ENCODE measurements at regions not wholly inside any gene's neighbourhood (a gene's known extent, or its start where the extent isn't known, plus 50 kb on each side); places are given as distances from the start of the nearest gene placed in this dataset.

DNA sequence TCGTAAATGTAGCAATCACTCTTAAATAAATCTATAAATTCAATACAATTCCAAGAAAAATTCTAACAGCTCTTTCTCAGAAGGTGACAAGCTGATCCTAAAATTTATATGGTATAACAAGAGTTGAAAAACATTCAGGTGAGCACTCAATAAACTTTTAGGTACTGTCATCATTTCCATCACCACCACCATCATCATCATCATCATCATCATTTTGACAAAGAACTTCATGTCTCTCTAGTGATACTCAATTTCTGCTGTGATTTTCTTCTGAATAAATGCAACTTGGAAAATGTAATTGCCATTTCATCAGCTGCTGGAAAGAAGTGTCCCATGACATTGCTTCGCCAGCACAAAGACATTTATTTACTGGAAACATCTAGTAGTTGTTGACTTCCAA lies 222.9 kb upstream of the IRX5 start:
- no CpG with 5 or more reads among the region's 2 CpGs for WGBS (ENCODE audit: insufficient coverage, insufficient read length)
- no peaks in the 10 kb centered on the region for H3K36me3 ChIP-seq (ENCODE audit: control insufficient read depth, insufficient read depth, low read length)
- no peak for DNase-seq (ENCODE audit: low read depth, low spot score)
- H3K27me3 ChIP-seq (ENCODE audit: control insufficient read depth, insufficient read depth, low read length) = no peaks in the 10 kb centered on the region
- no peak overlapping the region for H3K27ac ChIP-seq (ENCODE audit: low read length)
- H3K4me1 ChIP-seq (ENCODE audit: control insufficient read depth, insufficient read depth, low read length) = no peaks in the 10 kb centered on the region; the same call in 1 of the 2 replicates
- H3K9me3 ChIP-seq (ENCODE audit: control insufficient read depth, insufficient read depth, low read length) = no peaks in the 10 kb centered on the region
- H3K4me3 ChIP-seq (ENCODE audit: low read length) = no peak overlapping the region

DNA sequence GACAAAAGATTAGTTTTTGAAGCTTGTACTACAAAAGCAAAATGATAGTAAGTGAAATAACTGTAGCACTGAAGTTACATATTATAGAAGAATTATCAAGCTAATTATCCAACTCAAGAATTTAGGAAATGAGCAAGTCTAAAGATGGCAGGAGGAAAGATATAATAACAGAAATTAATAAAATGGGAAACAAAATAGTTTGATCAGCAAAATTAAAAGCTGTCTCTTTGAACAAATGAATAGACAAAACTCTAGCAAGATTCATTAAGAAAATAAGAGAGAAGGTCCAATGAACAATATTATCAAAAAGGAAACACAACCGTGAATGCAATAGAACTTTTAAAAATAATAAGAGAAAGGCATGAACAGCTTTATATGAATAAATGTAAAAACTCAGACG lies 224.3 kb upstream of the IRX5 start:
- no peak overlapping the region for H3K27ac ChIP-seq (ENCODE audit: low read length)
- H3K9me3 ChIP-seq (ENCODE audit: control insufficient read depth, insufficient read depth, low read length) = no peaks in the 10 kb centered on the region
- H3K4me1 ChIP-seq (ENCODE audit: control insufficient read depth, insufficient read depth, low read length) = no peaks in the 10 kb centered on the region
- no CpG with 5 or more reads among the region's 2 CpGs for WGBS (ENCODE audit: insufficient coverage, insufficient read length)
- H3K4me3 ChIP-seq (ENCODE audit: low read length) = no peak overlapping the region
- no peak for DNase-seq (ENCODE audit: low read depth, low spot score)
- no peaks in the 10 kb centered on the region for H3K36me3 ChIP-seq (ENCODE audit: control insufficient read depth, insufficient read depth, low read length)
- H3K27me3 ChIP-seq (ENCODE audit: control insufficient read depth, insufficient read depth, low read length) = no peaks in the 10 kb centered on the region

DNA sequence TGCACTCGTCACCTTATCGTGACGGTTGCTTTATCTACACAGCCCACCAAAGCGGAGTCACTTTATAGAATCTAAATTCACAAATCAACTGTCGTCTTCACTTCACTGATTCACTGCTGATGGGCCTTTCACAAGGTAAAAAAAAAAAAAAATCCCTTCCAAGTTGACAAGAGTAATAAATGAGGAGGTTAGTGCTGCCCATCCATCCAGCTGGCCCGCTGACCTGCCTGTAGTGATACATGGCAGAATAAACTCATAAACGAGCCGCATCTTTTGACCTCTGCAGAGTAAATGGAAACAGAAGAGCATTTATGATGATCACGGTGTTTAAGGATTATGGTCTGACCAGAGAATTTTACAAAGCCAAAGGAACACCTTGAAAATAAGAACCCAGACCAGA lies 227.3 kb upstream of the IRX5 start:
- no CpG with 5 or more reads among the region's 9 CpGs for WGBS (ENCODE audit: insufficient coverage, insufficient read length)
- H3K4me3 ChIP-seq (ENCODE audit: low read length) = no peak overlapping the region
- H3K27ac ChIP-seq (ENCODE audit: low read length) = no peak overlapping the region

DNA sequence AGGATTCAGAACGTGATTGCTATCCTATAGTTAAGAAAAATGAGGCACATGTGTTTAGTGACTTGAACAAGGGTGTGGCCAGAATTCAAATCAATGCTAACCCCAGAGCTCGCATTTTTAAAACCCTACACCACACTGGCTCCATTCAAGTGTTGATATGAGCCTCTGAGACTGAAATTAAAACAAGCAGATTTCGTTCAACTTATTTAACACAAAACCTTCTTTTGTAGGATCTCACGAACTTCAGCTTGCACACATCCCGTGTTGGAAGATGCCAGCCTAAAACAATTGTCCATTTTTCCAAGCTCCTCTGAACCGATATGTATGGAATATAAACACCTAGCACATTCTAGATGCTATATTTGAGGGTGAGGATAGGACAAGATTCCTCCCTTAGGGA lies 231.0 kb upstream of the IRX5 start:
- Histone ChIP-seq H3K9me3 (ENCODE audit: control insufficient read depth, insufficient read depth, low read length) (no peaks in the 10 kb centered on the region), H3K27ac (ENCODE audit: low read length) (no peak overlapping the region), H3K36me3 (ENCODE audit: control insufficient read depth, insufficient read depth, low read length) (no peaks in the 10 kb centered on the region), H3K27me3 (ENCODE audit: control insufficient read depth, insufficient read depth, low read length) (no peaks in the 10 kb centered on the region), H3K4me3 (ENCODE audit: low read length) (no peak overlapping the region), H3K4me1 (ENCODE audit: control insufficient read depth, insufficient read depth, low read length) (no peaks in the 10 kb centered on the region)
- no CpG with 5 or more reads among the region's 6 CpGs for WGBS (ENCODE audit: insufficient coverage, insufficient read length)
- no peak for DNase-seq (ENCODE audit: low read depth, low spot score)

More for the DNA sequence above, 227.3 kb upstream of the IRX5 start:
- Histone ChIP-seq H3K27me3 (ENCODE audit: control insufficient read depth, insufficient read depth, low read length) (no peaks in the 10 kb centered on the region), H3K9me3 (ENCODE audit: control insufficient read depth, insufficient read depth, low read length) (no peaks in the 10 kb centered on the region), H3K36me3 (ENCODE audit: control insufficient read depth, insufficient read depth, low read length) (no peaks in the 10 kb centered on the region), H3K4me1 (ENCODE audit: control insufficient read depth, insufficient read depth, low read length) (no peaks in the 10 kb centered on the region)
- DNase-seq (ENCODE audit: low read depth, low spot score) = no peak

DNA sequence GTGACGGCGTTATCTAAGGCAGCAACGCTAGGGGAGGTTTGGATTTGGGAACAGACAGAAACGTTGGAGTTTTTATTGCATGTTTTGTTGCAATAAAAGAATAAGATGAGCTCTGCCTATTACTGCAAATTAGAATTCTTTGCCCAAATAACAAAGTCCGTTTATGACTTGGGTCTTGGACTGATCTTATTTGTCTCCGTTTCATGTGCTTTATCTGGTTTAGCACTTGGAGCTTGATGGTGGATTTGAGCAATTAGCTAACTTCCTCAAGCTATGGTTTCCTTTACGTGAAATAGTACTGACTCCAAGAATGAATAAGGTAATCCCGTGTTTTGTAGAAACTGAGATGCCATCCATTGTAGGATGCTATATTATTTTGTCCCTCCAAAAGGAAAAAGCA lies 233.0 kb upstream of the IRX5 start:
- DNase-seq (ENCODE audit: low read depth, low spot score) = no peak
- H3K27ac ChIP-seq (ENCODE audit: low read length) = no peak overlapping the region
- H3K36me3 ChIP-seq (ENCODE audit: control insufficient read depth, insufficient read depth, low read length) = no peaks in the 10 kb centered on the region
- H3K27me3 ChIP-seq (ENCODE audit: control insufficient read depth, insufficient read depth, low read length) = no peaks in the 10 kb centered on the region
- no peaks in the 10 kb centered on the region for H3K9me3 ChIP-seq (ENCODE audit: control insufficient read depth, insufficient read depth, low read length)
- H3K4me1 ChIP-seq (ENCODE audit: control insufficient read depth, insufficient read depth, low read length) = no peaks in the 10 kb centered on the region
- no CpG with 5 or more reads among the region's 8 CpGs for WGBS (ENCODE audit: insufficient coverage, insufficient read length)
- H3K4me3 ChIP-seq (ENCODE audit: low read length) = no peak overlapping the region

DNA sequence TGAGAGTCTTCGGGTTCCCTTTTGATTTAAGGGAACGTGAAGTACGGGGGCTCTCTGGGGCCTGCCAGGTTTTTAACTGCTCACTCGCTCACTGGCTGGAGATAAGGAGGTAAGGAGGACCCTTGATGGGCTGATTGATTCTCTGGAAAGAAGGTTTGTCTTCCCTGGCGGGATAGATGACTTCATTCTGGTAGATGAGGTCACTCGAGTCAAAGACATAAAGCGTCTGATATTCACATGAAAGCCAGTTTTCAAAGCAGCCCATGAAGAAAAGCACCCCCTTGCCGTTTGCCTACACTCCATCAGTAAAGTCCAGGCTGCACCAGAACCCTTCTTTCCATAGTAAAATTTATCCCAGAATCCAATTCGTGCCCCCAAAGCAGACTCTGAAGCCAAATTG lies 233.7 kb upstream of the IRX5 start:
- WGBS (ENCODE audit: insufficient coverage, insufficient read length) = no CpG with 5 or more reads among the region's 9 CpGs
- H3K36me3 ChIP-seq (ENCODE audit: control insufficient read depth, insufficient read depth, low read length) = no peaks in the 10 kb centered on the region
- H3K4me3 ChIP-seq (ENCODE audit: low read length) = no peak overlapping the region
- no peaks in the 10 kb centered on the region for H3K9me3 ChIP-seq (ENCODE audit: control insufficient read depth, insufficient read depth, low read length)
- H3K27me3 ChIP-seq (ENCODE audit: control insufficient read depth, insufficient read depth, low read length) = no peaks in the 10 kb centered on the region
- no peaks in the 10 kb centered on the region for H3K4me1 ChIP-seq (ENCODE audit: control insufficient read depth, insufficient read depth, low read length)
- H3K27ac ChIP-seq (ENCODE audit: low read length) = no peak overlapping the region
- DNase-seq (ENCODE audit: low read depth, low spot score) = no peak

DNA sequence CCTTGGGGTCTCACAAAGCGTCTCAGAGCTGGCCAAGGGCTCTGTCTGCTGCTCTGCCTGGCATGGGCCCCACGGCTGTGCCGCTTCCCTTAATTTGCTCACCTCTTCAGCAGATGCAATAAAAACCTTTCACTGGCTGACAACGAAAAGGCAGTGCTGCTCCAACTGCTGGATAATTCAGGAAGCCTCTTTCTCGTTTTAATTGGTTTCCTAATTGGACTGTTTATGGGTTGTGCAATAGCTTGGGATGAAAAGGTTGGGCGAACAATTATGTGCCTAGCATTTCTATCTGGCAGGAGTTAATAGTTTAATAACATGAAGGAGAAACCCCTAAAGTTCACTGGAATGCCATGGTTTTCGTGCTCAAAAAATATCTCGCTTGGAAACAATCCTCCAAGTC lies 234.1 kb upstream of the IRX5 start:
- H3K9me3 ChIP-seq (ENCODE audit: control insufficient read depth, insufficient read depth, low read length) = no peaks in the 10 kb centered on the region
- H3K4me3 ChIP-seq (ENCODE audit: low read length) = no peak overlapping the region
- no CpG with 5 or more reads among the region's 8 CpGs for WGBS (ENCODE audit: insufficient coverage, insufficient read length)
- no peaks in the 10 kb centered on the region for H3K4me1 ChIP-seq (ENCODE audit: control insufficient read depth, insufficient read depth, low read length)
- H3K27ac ChIP-seq (ENCODE audit: low read length) = no peak overlapping the region
- H3K36me3 ChIP-seq (ENCODE audit: control insufficient read depth, insufficient read depth, low read length) = no peaks in the 10 kb centered on the region
- no peaks in the 10 kb centered on the region for H3K27me3 ChIP-seq (ENCODE audit: control insufficient read depth, insufficient read depth, low read length)
- DNase-seq (ENCODE audit: low read depth, low spot score) = no peak

DNA sequence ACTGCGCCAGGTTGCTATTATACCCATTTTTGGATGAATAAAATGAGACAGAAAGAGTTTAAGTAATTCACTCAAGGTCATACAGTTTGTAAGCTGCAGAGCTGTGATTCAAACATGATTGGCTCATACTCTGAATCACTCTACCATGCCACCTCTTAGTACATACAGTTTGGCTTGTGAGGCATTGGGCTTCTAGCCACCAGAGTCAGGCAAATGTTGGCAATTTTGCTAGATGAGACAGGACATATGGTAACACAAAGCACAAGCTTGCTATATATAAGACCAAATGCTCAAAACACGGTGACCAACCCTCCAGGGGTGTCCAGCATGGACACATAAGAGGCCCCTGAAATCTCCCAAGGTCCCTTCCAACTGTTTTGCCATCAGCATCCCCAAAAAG lies 236.0 kb upstream of the IRX5 start:
- Histone ChIP-seq H3K27me3 (ENCODE audit: control insufficient read depth, insufficient read depth, low read length) (no peaks in the 10 kb centered on the region), H3K27ac (ENCODE audit: low read length) (no peak overlapping the region), H3K4me1 (ENCODE audit: control insufficient read depth, insufficient read depth, low read length) (no peaks in the 10 kb centered on the region), H3K9me3 (ENCODE audit: control insufficient read depth, insufficient read depth, low read length) (no peaks in the 10 kb centered on the region), H3K36me3 (ENCODE audit: control insufficient read depth, insufficient read depth, low read length) (no peaks in the 10 kb centered on the region), H3K4me3 (ENCODE audit: low read length) (no peak overlapping the region)
- no CpG with 5 or more reads among the region's 2 CpGs for whole genome bisulfite sequencing (ENCODE audit: insufficient coverage, insufficient read length)
- DNase-seq (ENCODE audit: low read depth, low spot score) = no peak

DNA sequence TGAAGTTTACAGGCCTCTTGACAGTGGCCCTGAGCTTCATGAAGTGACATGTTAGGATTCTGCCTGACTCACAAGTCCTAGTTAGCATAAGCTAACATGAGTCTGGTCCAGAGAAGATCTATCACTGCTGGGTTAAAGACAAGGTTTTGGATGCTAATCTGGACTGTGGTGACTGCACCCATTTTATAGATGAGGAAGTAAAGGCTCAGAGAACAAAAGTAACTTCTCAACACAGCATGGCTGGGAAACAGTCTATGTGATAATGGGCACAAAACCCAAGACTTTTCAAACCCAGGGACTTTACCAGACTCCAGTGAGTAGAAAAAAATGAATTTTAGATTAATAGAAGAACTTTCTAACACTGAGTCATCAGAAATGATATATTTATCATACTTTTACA lies 236.8 kb upstream of the IRX5 start:
- H3K4me1 ChIP-seq (ENCODE audit: control insufficient read depth, insufficient read depth, low read length) = no peaks in the 10 kb centered on the region
- H3K27me3 ChIP-seq (ENCODE audit: control insufficient read depth, insufficient read depth, low read length) = no peaks in the 10 kb centered on the region
- no peak overlapping the region for H3K27ac ChIP-seq (ENCODE audit: low read length)
- no peak overlapping the region for H3K4me3 ChIP-seq (ENCODE audit: low read length)
- no peaks in the 10 kb centered on the region for H3K36me3 ChIP-seq (ENCODE audit: control insufficient read depth, insufficient read depth, low read length)
- no peak for DNase-seq (ENCODE audit: low read depth, low spot score)
- H3K9me3 ChIP-seq (ENCODE audit: control insufficient read depth, insufficient read depth, low read length) = no peaks in the 10 kb centered on the region

DNA sequence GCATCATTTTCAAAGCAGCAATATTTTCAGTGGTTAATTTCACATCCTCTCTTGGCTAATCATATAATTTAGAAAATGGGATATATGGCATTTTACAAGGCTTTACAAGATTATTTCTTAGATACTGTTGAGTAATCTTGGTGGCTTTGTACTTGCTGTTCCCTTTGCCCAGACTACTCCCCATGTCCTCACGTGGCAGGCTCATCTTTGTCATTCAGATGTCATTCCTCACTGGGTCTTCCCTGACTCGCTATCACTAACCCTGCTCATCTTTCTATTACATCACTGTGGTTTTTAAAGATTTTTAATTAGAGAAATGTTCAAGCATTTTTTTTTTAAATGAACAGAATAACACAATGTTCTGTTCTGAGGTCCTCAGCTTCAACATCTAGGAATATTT lies 240.0 kb upstream of the IRX5 start:
- no peaks in the 10 kb centered on the region for H3K4me1 ChIP-seq (ENCODE audit: control insufficient read depth, insufficient read depth, low read length)
- DNase-seq (ENCODE audit: low read depth, low spot score) = no peak
- H3K4me3 ChIP-seq (ENCODE audit: low read length) = no peak overlapping the region
- WGBS (ENCODE audit: insufficient coverage, insufficient read length) = no CpG with 5 or more reads among the region's 2 CpGs
- no peaks in the 10 kb centered on the region for H3K36me3 ChIP-seq (ENCODE audit: control insufficient read depth, insufficient read depth, low read length)
- H3K9me3 ChIP-seq (ENCODE audit: control insufficient read depth, insufficient read depth, low read length) = no peaks in the 10 kb centered on the region
- no peak overlapping the region for H3K27ac ChIP-seq (ENCODE audit: low read length)
- no peaks in the 10 kb centered on the region for H3K27me3 ChIP-seq (ENCODE audit: control insufficient read depth, insufficient read depth, low read length)

DNA sequence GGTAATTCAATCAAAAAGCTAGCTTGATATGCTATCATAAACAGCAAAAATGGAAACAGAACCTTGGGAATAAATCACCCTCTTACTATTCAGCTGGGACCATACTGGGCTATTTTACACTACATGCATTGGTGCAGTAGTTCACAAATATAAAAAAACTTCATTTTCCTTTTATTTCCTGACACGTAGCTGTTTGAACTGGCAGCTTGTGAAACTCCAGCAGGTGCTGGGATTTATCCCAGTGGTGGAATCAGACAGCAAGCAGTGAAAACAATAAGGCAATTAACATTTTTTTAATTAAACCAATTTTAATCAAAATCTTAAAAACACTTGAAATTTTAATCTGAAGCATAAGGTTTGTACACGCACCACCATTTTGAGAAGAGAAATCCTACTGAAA lies 240.4 kb upstream of the IRX5 start:
- WGBS (ENCODE audit: insufficient coverage, insufficient read length) = no CpG with 5 or more reads among the region's 2 CpGs
- no peaks in the 10 kb centered on the region for H3K4me1 ChIP-seq (ENCODE audit: control insufficient read depth, insufficient read depth, low read length)
- H3K27ac ChIP-seq (ENCODE audit: low read length) = no peak overlapping the region
- no peak for DNase-seq (ENCODE audit: low read depth, low spot score)
- no peak overlapping the region for H3K4me3 ChIP-seq (ENCODE audit: low read length)
- no peaks in the 10 kb centered on the region for H3K9me3 ChIP-seq (ENCODE audit: control insufficient read depth, insufficient read depth, low read length)
- H3K27me3 ChIP-seq (ENCODE audit: control insufficient read depth, insufficient read depth, low read length) = no peaks in the 10 kb centered on the region
- no peaks in the 10 kb centered on the region for H3K36me3 ChIP-seq (ENCODE audit: control insufficient read depth, insufficient read depth, low read length)

Measured in iPS DF 6.9 (cell line).